Fibroblast of mammary gland (primary cell): ENCODE measurements at regions not wholly inside any gene's neighbourhood (a gene's known extent, or its start where the extent isn't known, plus 50 kb on each side); places are given as distances from the start of the nearest gene placed in this dataset.

Experiments used
- DNase-seq: peaks from one replicate; pipeline ENCODE4 v3.0.0-alpha.2; 2010; ENCODE audit warnings: low read depth
- H3K4me3 ChIP-seq: 2 replicates; pipeline ENCODE4 v1.5.1; 2011; ENCODE audit warnings: low read depth, mild to moderate bottlenecking, low read length, moderate library complexity; ENCODE audit not compliant: control insufficient read depth
- CTCF ChIP-seq: conservative IDR thresholded peaks from 2 replicates; pipeline ENCODE4 v1.5.1; 2011; ENCODE audit warnings: low read depth, low read length, inconsistent platforms; ENCODE audit not compliant: control insufficient read depth, insufficient read depth

- no peak overlapping the region for H3K4me3 ChIP-seq
- TF ChIP-seq CTCF, result no peak
- peak; percentile 48 for DNase-seq
These were observed 50.7 kb upstream of the PNMA8B start for GRCh38 chr19:46546194-46546896.

- H3K4me3 ChIP-seq, result no peak overlapping the region
- DNase-seq, result no peak
- no peak for TF ChIP-seq CTCF
These were observed 50.4 kb upstream of the CALM3 start for GRCh38 chr19:46550684-46551083.

- TF ChIP-seq CTCF, result no peak
- no peak overlapping the region for H3K4me3 ChIP-seq
- no peak for DNase-seq
These were observed 50.0 kb upstream of the CALM3 start for GRCh38 chr19:46551164-46551563.
